Sigmoid colon (tissue), 6 donors: ENCODE measurements at regions not wholly inside any gene's neighbourhood (a gene's known extent, or its start where the extent isn't known, plus 50 kb on each side); places are given as distances from the start of the nearest gene placed in this dataset.
"Not testable (repeated sequence)": the region's sequence is repeated elsewhere in the genome, so short reads cannot be mapped to it uniquely, and the experiment has no call there.

Experiments used
- DNase-seq: peaks from one replicate; pipeline ENCODE4 v3.0.0-alpha.2; 2019
- H3K27ac ChIP-seq, 4 donors: fragments of 200-600 bp; sonication (generic); one replicate each; pipeline ENCODE4 v1.5.1; 2016 to 2019; ENCODE audit warnings: mild to moderate bottlenecking in 1 of 4
- H3K27me3 ChIP-seq, 3 donors: fragments of 200-600 bp; sonication (generic); one replicate each; pipeline ENCODE4 v1.5.1; 2019; ENCODE audit warnings: mild to moderate bottlenecking in 1 of 3
- H3K36me3 ChIP-seq, 4 donors: fragments of 200-600 bp; sonication (generic); one replicate each; pipeline ENCODE4 v1.5.1; 2016 to 2019
- H3K4me1 ChIP-seq, 4 donors: fragments of 200-600 bp; sonication (generic); one replicate each; pipeline ENCODE4 v1.5.1; 2017 to 2019
- H3K4me3 ChIP-seq, 4 donors: fragments of 200-600 bp; sonication (generic); one replicate each; pipeline ENCODE4 v1.5.1; 2017 to 2019; ENCODE audit warnings: mild to moderate bottlenecking in 2 of 4, moderate library complexity in 1 of 4
- H3K9me3 ChIP-seq, 4 donors: fragments of 200-600 bp in 3 of 4; sonication (generic) in 3 of 4; one replicate each; pipeline versions ENCODE4 v1.5.1 to v1.6.1; 2013 to 2019
- CTCF ChIP-seq, 4 experiments: fragments of 450-650 bp in 3 of 4; fragments of 200-600 bp in 1 of 4; IDR thresholded peaks; one replicate each; pipeline ENCODE4 v1.5.1; 2016 to 2019; ENCODE audit warnings: antibody characterized with exemption in 4 of 4, mild to moderate bottlenecking in 3 of 4, moderate library complexity in 2 of 4
- EP300 ChIP-seq, 4 donors: sonication (generic); formaldehyde crosslinking; IDR thresholded peaks; one replicate each; pipeline ENCODE4 v1.6.1; 2017; ENCODE audit warnings: antibody characterized with exemption in 4 of 4
- POLR2A ChIP-seq, 2 donors: fragments of 450-650 bp; IDR thresholded peaks; one replicate each; pipeline ENCODE4 v1.6.1; 2016; ENCODE audit warnings: antibody characterized with exemption in 2 of 2, mild to moderate bottlenecking in 2 of 2, moderate library complexity in 2 of 2
- POLR2AphosphoS5 ChIP-seq, 4 donors: sonication (generic); formaldehyde crosslinking; IDR thresholded peaks; one replicate each; pipeline ENCODE4 v1.6.1; 2017; ENCODE audit warnings: antibody characterized with exemption in 4 of 4
- WGBS, 2 donors: extraction: QIAGEN DNeasy Blood & Tissue Kit; methylation state at CpG; one replicate each; pipeline ENCODE4 v1.1.7; 2013; 5-methylcytosine and 5-hydroxymethylcytosine counted together
- intact Hi-C: fragments of 100-400 bp; cut with DNase I; formaldehyde crosslinking; loops from one replicate; pipeline ENCODE4 v1.15.1; 2023
- donor health status: healthy with polysubstance abuse.
- donor health status: healthy.

- DNase-seq, result no peak
- WGBS, 2 donors, result 51 to 82% methylated on average over 1 of the region's 1 CpG
- TF ChIP-seq POLR2A (IDR thresholded peaks at IDR 0.05) (no peak), CTCF (IDR thresholded peaks at IDR 0.05) (no peak), EP300 (IDR thresholded peaks at IDR 0.05) (no peak), POLR2AphosphoS5 (IDR thresholded peaks at IDR 0.05) (no peak)
- peaks cover 0 to 24% (median 12%) of the 10 kb centered on the region in 4 donors for H3K4me1 ChIP-seq
- H3K27me3 ChIP-seq, result no peaks in the 10 kb centered on the region
- H3K4me3 ChIP-seq, result no peak overlapping the region
- H3K27ac ChIP-seq, result no peak overlapping the region
- no peaks in the 10 kb centered on the region for H3K9me3 ChIP-seq
- intact Hi-C loops, result no loop called here
- no peaks in the 10 kb centered on the region for H3K36me3 ChIP-seq
Observed at GRCh38 chr2:18045230-18045629, 166.8 kb downstream of the KCNS3 start.

GRCh38 chr2:18017381-18017780 is 138.9 kb downstream of the KCNS3 start:
- H3K27me3 ChIP-seq, H3K9me3 ChIP-seq, H3K27ac ChIP-seq, DNase-seq, intact Hi-C loops, H3K4me1 ChIP-seq, H3K4me3 ChIP-seq, H3K36me3 ChIP-seq: not testable (repeated sequence)
- WGBS, 2 donors, result 82% methylated on average over 16 of the region's 16 CpGs

GRCh38 chr2:18009891-18010290 is 131.4 kb downstream of the KCNS3 start:
- 81 to 85% methylated on average over 3 of the region's 3 CpGs for WGBS, 2 donors
- no peak for DNase-seq
- Histone ChIP-seq H3K27me3 (no peaks in the 10 kb centered on the region), H3K27ac (no peak overlapping the region), H3K4me3 (no peak overlapping the region), H3K9me3 (peaks cover 0 to 2% (median 0%) of the 10 kb centered on the region in 4 donors), H3K36me3 (no peaks in the 10 kb centered on the region), H3K4me1 (no peaks in the 10 kb centered on the region)
- intact Hi-C loops, result no loop called here
- TF ChIP-seq POLR2A (IDR thresholded peaks at IDR 0.05) (no peak), EP300 (IDR thresholded peaks at IDR 0.05) (no peak), POLR2AphosphoS5 (IDR thresholded peaks at IDR 0.05) (no peak), CTCF (IDR thresholded peaks at IDR 0.05) (no peak)

- Histone ChIP-seq H3K36me3 (no peaks in the 10 kb centered on the region), H3K9me3 (peaks cover 0 to 9% (median 0%) of the 10 kb centered on the region in 4 donors), H3K4me3 (no peak overlapping the region), H3K27ac (no peak overlapping the region), H3K27me3 (no peaks in the 10 kb centered on the region), H3K4me1 (no peaks in the 10 kb centered on the region)
- TF ChIP-seq POLR2A (IDR thresholded peaks at IDR 0.05) (no peak), POLR2AphosphoS5 (IDR thresholded peaks at IDR 0.05) (no peak), EP300 (IDR thresholded peaks at IDR 0.05) (no peak), CTCF (IDR thresholded peaks at IDR 0.05) (no peak)
- 16 to 52% methylated on average over 1 of the region's 1 CpG for whole genome bisulfite sequencing, 2 donors
- no peak for DNase-seq
- intact Hi-C loops, result no loop called here
Observed at GRCh38 chr2:18005411-18005810, 126.9 kb downstream of the KCNS3 start.

GRCh38 chr2:18001671-18002070 is 123.2 kb downstream of the KCNS3 start:
- H3K9me3 ChIP-seq, result peaks cover 0 to 7% (median 0%) of the 10 kb centered on the region in 4 donors
- no peaks in the 10 kb centered on the region for H3K36me3 ChIP-seq
- no peak overlapping the region for H3K27ac ChIP-seq
- H3K4me3 ChIP-seq, result no peak overlapping the region
- peaks cover 0 to 10% (median 0%) of the 10 kb centered on the region in 4 donors for H3K4me1 ChIP-seq
- no peaks in the 10 kb centered on the region for H3K27me3 ChIP-seq
- intact Hi-C loops, result loop anchor here (2.0 kb wide), 1 partner anchor 27 kb away; no protein-coding TSS in a partner anchor
- no peak for TF ChIP-seq CTCF (IDR thresholded peaks at IDR 0.05)
- no peak for TF ChIP-seq POLR2AphosphoS5 (IDR thresholded peaks at IDR 0.05)
- no peak for TF ChIP-seq EP300 (IDR thresholded peaks at IDR 0.05)
- TF ChIP-seq POLR2A (IDR thresholded peaks at IDR 0.05), result no peak
- WGBS, 2 donors, result 45 to 64% methylated on average over 4 of the region's 4 CpGs
- DNase-seq, result no peak
